ENCODE measurements at regions not wholly inside any gene's neighbourhood (a gene's known extent, or its start where the extent isn't known, plus 50 kb on each side); places are given as distances from the start of the nearest gene placed in this dataset.

DNA sequence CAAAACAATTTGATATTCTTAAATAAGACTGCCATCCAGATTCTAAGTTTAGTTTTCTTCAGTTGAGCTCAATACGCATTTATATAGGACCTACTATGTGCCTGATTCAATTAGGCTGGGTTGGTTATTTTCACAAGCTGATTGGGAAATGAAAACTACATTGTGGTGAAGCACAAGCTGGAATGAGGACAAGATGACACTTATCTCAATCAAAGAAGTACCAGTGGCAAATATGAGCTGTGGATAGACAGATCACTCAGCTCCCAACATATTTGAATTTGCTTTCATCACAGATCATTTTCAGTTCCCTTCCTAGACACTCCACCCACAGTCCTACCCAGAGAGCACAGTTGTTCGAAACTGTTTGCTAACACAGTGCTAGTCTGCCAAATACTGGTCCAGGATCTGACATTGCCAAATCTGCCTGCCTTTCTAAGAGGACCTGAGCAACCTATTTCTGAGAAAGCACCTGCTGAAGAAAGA lies 74.7 kb downstream of the LLPH start:
- DNase-seq (no peak), ATAC-seq (no peak)
- H3K4me1 ChIP-seq = no peaks in the 10 kb centered on the region
- H3K27ac ChIP-seq = no peak overlapping the region
- H3K9me3 ChIP-seq = no peaks in the 10 kb centered on the region
- H3K36me3 ChIP-seq = no peaks in the 10 kb centered on the region
- intact Hi-C loops (cut with DNase I; ENCODE audit: low total_unique reads) = no loop called here
- no peaks in the 10 kb centered on the region for H3K27me3 ChIP-seq
- TF ChIP-seq POLR2A (IDR thresholded peaks at IDR 0.05) = no peak
- TF ChIP-seq, protein P1, sequence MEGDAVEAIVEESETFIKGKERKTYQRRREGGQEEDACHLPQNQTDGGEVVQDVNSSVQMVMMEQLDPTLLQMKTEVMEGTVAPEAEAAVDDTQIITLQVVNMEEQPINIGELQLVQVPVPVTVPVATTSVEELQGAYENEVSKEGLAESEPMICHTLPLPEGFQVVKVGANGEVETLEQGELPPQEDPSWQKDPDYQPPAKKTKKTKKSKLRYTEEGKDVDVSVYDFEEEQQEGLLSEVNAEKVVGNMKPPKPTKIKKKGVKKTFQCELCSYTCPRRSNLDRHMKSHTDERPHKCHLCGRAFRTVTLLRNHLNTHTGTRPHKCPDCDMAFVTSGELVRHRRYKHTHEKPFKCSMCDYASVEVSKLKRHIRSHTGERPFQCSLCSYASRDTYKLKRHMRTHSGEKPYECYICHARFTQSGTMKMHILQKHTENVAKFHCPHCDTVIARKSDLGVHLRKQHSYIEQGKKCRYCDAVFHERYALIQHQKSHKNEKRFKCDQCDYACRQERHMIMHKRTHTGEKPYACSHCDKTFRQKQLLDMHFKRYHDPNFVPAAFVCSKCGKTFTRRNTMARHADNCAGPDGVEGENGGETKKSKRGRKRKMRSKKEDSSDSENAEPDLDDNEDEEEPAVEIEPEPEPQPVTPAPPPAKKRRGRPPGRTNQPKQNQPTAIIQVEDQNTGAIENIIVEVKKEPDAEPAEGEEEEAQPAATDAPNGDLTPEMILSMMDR (IDR thresholded peaks at IDR 0.05 in 4 of 5, conservative IDR thresholded peaks at IDR 0.05 in 1 of 5) = no peak
- in situ Hi-C loops (cut with MboI; ENCODE audit: low sequenced_read_pairs in 4 of 4) = no loop called here
- H3K4me3 ChIP-seq = no peak overlapping the region

DNA sequence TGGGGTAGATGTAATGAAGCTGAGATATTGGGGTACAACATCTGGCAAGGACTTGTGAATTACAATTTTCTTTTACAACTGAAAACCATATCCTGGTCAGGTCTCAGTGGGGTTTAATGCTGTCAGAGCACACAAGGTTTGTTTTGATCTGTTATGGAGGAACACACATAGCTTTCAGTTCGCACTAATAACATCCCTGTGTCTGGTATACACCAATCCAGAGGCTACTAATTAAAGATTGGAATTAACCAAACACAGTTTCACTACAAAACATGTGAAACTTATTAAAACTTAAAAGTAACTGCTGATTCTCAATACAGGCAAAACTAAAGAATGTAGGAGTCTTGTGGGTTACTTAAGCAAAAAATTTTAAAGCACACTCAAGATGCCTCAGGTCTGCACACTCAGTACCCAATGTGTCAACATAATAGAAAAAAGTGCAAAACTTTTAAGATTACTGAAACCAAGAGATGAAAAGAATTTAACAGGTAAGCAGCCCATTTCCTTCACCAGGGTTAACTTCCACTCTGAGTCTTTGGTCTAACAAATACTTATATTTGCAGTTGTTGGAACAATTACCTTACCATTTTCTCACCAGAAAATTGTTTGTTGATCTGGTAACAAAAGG lies 77.4 kb downstream of the LLPH start:
- Histone ChIP-seq H3K27ac (no peak overlapping the region), H3K27me3 (no peaks in the 10 kb centered on the region), H3K36me3 (no peaks in the 10 kb centered on the region), H3K4me1 (no peaks in the 10 kb centered on the region), H3K4me3 (no peak overlapping the region), H3K9me3 (no peaks in the 10 kb centered on the region)
- no peak for TF ChIP-seq POLR2A (IDR thresholded peaks at IDR 0.05)
- TF ChIP-seq, protein P1 (IDR thresholded peaks at IDR 0.05 in 4 of 5, conservative IDR thresholded peaks at IDR 0.05 in 1 of 5) = no peak
- no peak for ATAC-seq
- intact Hi-C loops (cut with DNase I; ENCODE audit: low total_unique reads) = no loop called here
- in situ Hi-C loops (cut with MboI; ENCODE audit: low sequenced_read_pairs in 4 of 4) = no loop called here
- DNase-seq = no peak

DNA sequence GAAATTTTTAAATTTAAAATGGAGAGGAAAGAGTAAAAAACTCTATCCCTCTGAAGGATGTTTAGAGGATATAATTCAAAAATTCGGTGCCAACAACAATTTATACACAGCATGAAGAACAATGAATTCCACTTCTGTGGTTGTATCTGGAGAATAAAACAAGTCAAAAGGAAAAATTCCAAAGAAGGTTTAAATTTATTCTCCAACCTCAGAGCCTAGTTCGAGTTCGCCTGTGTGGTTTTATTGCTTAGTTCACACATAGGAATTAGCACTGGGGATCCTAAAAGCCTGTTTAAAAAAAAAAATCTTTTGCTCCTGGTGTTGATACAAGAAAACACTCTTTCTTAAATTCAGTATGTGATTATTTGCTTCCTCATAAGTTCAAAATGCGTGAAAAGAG lies 79.2 kb downstream of the LLPH start:
- no peak for DNase-seq
- no peak for TF ChIP-seq POLR2A (IDR thresholded peaks at IDR 0.05)
- TF ChIP-seq, protein P1 (IDR thresholded peaks at IDR 0.05 in 4 of 5, conservative IDR thresholded peaks at IDR 0.05 in 1 of 5) = no peak
- Histone ChIP-seq H3K4me1 (no peaks in the 10 kb centered on the region), H3K36me3 (no peaks in the 10 kb centered on the region), H3K4me3 (no peak overlapping the region), H3K27me3 (no peaks in the 10 kb centered on the region), H3K9me3 (no peaks in the 10 kb centered on the region), H3K27ac (no peak overlapping the region)
- ATAC-seq = no peak
- in situ Hi-C loops (cut with MboI; ENCODE audit: low sequenced_read_pairs in 4 of 4) (no loop called here), intact Hi-C loops (cut with DNase I; ENCODE audit: low total_unique reads) (no loop called here)

DNA sequence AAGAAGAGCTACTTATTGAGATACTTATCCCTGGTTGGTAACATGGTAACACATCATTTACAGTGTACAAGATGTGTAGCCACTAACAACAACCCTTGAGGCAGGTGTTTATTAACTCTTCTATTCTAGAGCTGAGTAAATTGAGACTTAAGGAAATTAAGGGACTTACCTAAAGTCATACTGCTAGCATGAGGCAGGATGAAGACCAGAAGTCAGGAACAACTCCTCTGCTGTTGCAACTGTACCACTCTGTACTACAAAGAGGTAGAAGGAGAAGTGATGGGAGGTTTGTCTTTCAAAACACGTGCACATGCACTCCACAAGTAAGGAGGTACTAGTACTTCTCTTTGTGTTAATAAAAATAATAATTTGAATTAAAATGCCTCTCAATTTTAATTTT lies 79.9 kb downstream of the LLPH start:
- Histone ChIP-seq H3K9me3 (no peaks in the 10 kb centered on the region), H3K27ac (no peak overlapping the region), H3K4me1 (no peaks in the 10 kb centered on the region), H3K4me3 (no peak overlapping the region), H3K36me3 (no peaks in the 10 kb centered on the region), H3K27me3 (no peaks in the 10 kb centered on the region)
- in situ Hi-C loops (cut with MboI; ENCODE audit: low sequenced_read_pairs in 4 of 4) = no loop called here
- ATAC-seq (no peak), DNase-seq (no peak)
- no peak for TF ChIP-seq POLR2A (IDR thresholded peaks at IDR 0.05)
- intact Hi-C loops (cut with DNase I; ENCODE audit: low total_unique reads) = no loop called here

DNA sequence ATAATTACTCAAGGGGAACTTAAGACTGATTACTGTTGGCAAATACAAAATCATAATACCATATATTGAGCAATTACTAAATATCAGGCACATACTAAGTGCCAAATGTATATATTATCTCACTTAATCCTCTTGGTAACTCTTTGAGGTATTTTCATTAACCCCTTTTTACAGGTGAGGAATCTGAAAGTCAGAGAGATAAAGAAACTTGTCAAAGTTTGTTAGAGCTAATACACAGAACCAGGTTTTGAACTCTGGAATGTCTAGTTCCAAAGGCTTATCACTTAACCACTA lies 80.3 kb downstream of the LLPH start:
- H3K9me3 ChIP-seq = no peaks in the 10 kb centered on the region
- DNase-seq (no peak), ATAC-seq (no peak)
- no peak overlapping the region for H3K4me3 ChIP-seq
- TF ChIP-seq, protein P1 (IDR thresholded peaks at IDR 0.05 in 4 of 5, conservative IDR thresholded peaks at IDR 0.05 in 1 of 5) = no peak
- no peak for TF ChIP-seq POLR2A (IDR thresholded peaks at IDR 0.05)
- H3K4me1 ChIP-seq = no peaks in the 10 kb centered on the region
- intact Hi-C loops (cut with DNase I; ENCODE audit: low total_unique reads) (no loop called here), in situ Hi-C loops (cut with MboI; ENCODE audit: low sequenced_read_pairs in 4 of 4) (no loop called here)
- no peaks in the 10 kb centered on the region for H3K36me3 ChIP-seq
- no peaks in the 10 kb centered on the region for H3K27me3 ChIP-seq
- H3K27ac ChIP-seq = no peak overlapping the region
